Stimulated activated CD4-positive, alpha-beta T cell treated with anti-CD3 and anti-CD28 coated beads, Interleukin-4, amount 100 ng/mL, for 1 hour (primary cell): ENCODE measurements at regions not wholly inside any gene's neighbourhood (a gene's known extent, or its start where the extent isn't known, plus 50 kb on each side); places are given as distances from the start of the nearest gene placed in this dataset.

Experiments
- DNase-seq: peaks from one replicate; pipeline ENCODE4 v3.0.0-alpha.2; 2020

DNA sequence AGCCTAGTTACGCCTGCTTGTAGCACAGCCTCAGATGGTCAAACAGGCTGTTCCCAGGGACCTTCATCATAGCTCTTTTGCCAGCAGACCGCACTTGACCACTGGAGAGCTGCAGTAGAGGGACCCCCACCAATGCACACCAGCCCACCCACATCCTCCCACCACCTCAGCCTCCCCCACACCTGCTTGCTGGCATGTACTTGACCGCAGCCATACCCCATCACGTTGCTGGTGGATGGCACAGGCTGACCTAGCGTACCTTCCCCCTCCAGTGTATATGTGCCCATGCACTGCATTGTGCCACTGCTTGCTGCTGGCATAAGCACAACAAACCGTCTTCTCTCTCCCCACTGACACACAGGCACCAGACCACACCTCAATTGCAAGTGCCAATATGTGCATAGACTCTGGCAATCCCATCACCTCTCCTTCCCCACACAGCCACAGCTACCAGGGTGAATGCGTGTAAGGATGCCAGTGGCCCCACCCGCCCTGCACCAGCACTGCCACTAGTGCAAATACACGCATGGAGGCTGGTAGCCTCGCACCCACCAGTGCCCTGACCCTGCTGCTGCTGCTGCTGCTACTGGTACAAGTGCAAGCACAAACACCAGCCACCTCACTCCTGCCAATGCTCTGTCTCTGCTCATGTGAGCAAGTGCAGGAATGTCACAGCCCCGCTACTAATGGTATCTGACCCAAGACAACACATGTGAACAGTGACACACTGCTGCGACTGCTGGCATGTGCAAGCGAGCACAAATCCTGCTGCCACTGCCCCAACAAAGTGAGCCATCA, 1377.6 kb downstream of the CDH11 start:
- no peak for DNase-seq

- no peak for DNase-seq
These were observed 1379.7 kb downstream of the CDH11 start for GRCh38 chr16:63742150-63742549.

- DNase-seq = no peak
These were observed 1384.2 kb downstream of the CDH11 start for GRCh38 chr16:63737633-63738032.

DNA sequence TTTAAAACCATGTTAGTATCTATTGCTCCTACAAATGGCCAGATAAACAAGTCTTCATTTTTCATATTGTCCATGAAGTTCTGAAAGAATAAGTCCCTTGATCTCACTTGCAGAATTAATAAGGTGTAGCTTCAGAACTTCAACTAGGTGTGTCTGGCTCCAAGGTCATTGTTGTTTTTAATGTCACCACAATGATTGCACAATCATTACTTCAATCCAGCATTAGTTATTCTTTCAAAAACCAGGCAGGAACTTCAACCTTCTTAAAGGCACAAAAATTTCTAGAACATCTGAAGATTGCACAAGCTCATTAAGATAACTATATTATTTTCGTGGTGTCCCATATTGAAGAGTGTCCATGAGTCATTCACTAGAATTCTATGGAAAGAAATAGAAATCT, 1386.4 kb downstream of the CDH11 start:
- no peak for DNase-seq

GRCh38 chr16:63720848-63721247, 1401.0 kb downstream of the CDH11 start:
- no peak for DNase-seq

- no peak for DNase-seq
These were observed 1401.9 kb downstream of the CDH11 start for GRCh38 chr16:63719926-63720325.

- no peak for DNase-seq
These were observed 1404.1 kb downstream of the CDH11 start for GRCh38 chr16:63717806-63718205.

- DNase-seq = no peak
These were observed 1407.0 kb downstream of the CDH11 start for GRCh38 chr16:63714876-63715275.

GRCh38 chr16:63712725-63713124, 1409.1 kb downstream of the CDH11 start:
- DNase-seq = no peak

DNA sequence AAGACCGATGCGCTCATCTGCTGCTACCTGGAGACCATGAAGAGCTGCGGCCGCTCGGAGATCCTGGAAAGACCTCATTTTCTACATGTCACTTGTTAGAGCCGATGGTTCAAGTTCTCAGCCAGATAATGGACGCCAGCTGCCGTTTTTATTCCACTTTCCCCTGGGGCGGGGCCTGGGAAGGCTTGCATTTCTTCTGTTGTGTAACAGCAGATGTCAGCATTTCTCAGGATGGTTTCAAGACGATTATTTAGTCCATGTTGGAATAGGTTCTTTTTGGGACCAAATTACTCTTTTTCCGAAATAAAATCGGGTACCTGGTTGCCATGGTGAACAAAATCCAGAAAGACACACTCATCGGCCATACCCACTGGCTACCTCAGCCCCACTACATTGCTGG, 1418.3 kb downstream of the CDH11 start:
- DNase-seq = no peak

DNA sequence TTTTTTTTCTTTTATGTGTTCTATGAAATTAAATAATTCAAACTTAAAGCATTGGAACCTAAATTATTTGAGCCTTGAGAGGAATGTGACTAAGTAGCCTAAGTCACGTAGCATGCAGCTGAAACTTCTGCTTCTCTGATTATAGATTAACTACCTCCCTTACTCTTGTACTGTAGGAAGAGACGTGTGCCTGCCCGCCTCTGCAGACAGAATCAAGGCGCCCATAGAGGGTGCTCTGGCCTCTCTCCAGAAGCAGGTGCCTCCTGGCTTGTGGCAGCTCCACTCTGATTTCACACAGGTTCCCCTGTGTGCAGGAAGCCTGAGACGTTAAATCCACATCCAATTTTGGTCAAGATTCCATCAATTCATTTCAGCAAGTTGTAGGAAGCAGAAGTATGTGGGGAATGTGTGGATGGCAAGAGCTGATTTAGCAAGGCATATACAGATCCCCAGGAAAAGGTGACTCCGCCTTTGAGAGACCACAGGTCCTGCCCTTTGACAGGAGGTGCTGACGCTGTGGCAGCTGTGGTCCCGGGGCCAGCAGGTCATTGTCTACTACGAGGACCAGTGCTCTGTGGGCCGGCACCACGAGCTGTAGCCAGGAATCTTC, 1418.8 kb downstream of the CDH11 start:
- no peak for DNase-seq

DNA sequence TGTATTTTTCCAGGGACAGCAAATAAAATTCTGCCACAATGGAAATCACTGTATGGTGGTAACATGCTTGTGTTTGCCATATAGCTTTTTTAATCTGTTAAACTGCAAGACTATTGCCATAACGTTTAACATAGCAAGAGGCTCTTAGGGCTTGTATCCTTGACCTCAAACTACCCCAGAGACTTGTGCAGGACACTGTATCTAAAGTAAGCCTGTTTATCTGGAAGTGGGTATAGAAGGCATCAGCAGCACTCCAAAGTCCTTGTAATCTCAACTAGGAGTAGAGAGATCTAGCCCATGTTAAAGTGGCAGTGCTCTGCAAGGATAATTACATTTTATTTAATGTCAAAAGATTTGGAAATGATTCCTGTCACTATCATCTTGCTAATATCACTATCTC, 1424.1 kb downstream of the CDH11 start:
- no peak for DNase-seq

DNA sequence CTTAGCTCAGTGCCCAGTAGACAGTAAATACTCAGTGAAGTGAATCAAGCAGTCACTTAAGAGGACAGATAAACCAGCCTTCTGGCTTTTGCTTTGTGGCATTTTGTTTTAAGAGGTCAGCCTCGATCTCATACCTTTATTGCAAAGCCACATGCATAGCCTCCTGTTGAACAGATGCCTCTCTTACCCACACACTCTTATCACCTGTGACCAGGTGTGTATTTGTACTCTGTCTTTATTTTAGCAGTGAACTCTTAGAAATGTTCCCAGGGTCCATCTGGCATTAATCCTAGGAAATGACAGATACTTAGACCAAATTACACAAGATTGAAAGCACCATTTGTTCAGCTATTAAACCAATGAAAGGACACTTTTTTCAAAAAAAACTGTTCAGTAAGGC, 1426.5 kb downstream of the CDH11 start:
- no peak for DNase-seq

DNA sequence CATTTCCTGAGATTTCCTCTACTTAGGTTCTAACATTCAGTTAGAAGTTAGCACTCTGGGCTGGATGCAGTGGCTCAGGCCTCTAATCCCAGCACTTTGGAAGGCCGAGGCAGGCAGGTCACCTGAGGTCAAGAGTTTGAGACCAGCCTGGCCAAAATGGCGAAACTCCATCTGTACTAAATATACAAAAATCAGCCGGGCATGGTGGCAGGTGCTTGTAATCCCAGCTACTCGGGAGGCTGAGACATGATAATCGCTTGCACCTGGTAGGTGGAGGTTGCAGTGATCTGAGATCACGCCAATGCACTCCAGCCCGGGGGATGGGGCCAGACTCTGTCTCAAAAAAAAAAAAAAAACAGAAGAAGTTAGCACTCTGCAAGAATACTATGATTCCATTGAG, 1430.9 kb downstream of the CDH11 start:
- no peak for DNase-seq

DNA sequence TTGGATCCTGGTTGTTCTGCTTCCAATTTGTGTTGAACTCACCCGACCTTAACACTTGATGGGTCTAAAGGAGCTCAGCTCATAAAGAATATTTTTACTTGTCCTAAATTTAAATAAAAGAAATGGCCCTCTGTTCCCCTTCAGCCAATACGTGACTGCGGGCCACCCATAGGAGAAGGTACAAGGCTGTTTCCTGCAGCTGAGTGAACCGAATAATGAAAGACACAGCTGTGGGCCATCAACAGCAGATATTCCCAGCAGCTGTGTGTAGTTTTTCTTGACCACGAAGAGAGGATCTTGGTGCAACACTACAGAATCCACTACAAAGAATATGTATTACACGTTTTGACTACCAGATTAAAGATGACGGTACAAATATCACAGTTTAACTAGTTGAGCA, 1431.6 kb downstream of the CDH11 start:
- no peak for DNase-seq

- no peak for DNase-seq
These were observed 1432.8 kb downstream of the CDH11 start for GRCh38 chr16:63689068-63689467.

- DNase-seq = no peak
These were observed 1437.4 kb downstream of the CDH11 start for GRCh38 chr16:63684149-63685101.

GRCh38 chr16:63682844-63683243, 1439.0 kb downstream of the CDH11 start:
- DNase-seq = no peak

- DNase-seq = no peak
These were observed 1449.4 kb downstream of the CDH11 start for GRCh38 chr16:63672493-63672892.

DNA sequence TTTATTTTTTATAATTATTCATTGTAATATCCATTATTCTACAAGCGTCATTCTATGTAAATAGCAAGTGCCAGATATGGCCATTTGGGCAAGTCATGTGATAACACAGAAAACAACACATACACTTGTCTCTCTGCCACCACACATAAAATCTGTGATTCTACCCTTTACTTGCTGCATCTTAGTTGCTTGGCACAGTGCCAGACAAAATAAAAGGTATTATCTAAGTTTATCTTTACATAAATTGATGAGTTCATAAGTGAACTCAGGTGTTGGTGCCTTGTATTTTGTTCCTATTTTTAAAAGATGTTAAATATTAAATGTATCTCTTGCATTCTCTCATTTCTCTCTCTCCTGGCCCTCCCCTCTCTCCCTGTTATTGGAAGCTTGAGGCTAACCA, 1458.7 kb downstream of the CDH11 start:
- DNase-seq = no peak

DNA sequence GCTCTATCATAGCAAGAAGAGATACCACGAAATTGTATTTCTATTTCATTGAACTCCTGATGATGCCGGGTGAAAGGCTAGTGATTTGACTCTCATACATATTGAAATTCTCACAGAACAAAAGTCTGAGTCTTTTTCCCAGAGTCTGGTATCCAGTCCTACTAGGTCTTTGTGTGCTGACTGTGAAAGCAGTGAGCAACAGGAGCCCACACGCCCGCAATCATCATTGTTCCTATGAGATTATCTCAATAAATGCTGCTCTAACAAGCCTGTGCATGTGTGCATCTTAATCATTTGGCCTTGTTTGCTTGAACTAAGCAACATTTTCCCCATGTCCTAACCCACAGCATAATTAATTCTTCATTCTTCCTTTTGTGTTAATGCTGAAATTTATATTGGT, 1466.0 kb downstream of the CDH11 start:
- no peak for DNase-seq

GRCh38 chr16:63653044-63653839, 1468.6 kb downstream of the CDH11 start:
- DNase-seq = no peak

DNA sequence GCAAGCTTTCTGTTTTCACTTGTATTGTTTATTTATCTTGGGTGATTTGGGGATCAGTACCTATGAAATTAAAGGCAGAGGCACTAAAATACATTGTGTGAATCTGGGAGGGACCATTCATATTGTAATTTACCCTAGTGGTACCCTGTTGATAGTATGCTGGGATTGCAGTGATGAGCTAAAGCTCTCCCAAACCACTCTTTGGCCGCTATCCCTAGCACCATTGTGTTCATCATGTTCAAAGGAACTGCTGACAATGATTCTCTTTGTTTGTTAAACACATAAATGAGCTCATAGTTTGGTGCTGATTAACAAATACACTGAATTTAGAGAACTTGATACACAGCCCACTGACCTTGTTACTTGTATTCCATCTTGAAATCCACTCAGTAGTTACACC, 1469.8 kb downstream of the CDH11 start:
- no peak for DNase-seq
